Psoas muscle (tissue), 7 donors: ENCODE measurements at regions not wholly inside any gene's neighbourhood (a gene's known extent, or its start where the extent isn't known, plus 50 kb on each side); places are given as distances from the start of the nearest gene placed in this dataset.

Experiments
- ATAC-seq, 4 donors: fragments of 200-7000 bp; cut with Tn5 transposase; one replicate each; pipeline ENCODE4 v1.9.1; 2020; ENCODE audit warnings: moderate library complexity in 3 of 4, mild to moderate bottlenecking in 2 of 4
- DNase-seq, 2 donors: peaks; one replicate each; pipeline ENCODE4 v3.0.0-alpha.2; 2020
- H3K27ac ChIP-seq: fragments of 200-600 bp; one replicate; pipeline ENCODE4 v1.8.0; 2022
- H3K27me3 ChIP-seq, 3 donors: fragments of 200-600 bp in 1 of 3; one replicate each; pipeline versions ENCODE4 v1.6.1 to v1.8.0; 2013 to 2022; ENCODE audit warnings: low read length in 2 of 3, mild to moderate bottlenecking in 2 of 3, moderate library complexity in 1 of 3; ENCODE audit not compliant: insufficient read depth in 3 of 3
- H3K36me3 ChIP-seq, 2 donors: fragments of 200-600 bp in 1 of 2; one replicate each; pipeline versions ENCODE4 v1.6.1 to v1.8.0; 2013 to 2022; ENCODE audit warnings: low read depth in 1 of 2, mild to moderate bottlenecking in 1 of 2, moderate library complexity in 1 of 2; ENCODE audit not compliant: insufficient read depth in 1 of 2
- H3K4me1 ChIP-seq: fragments of 200-600 bp; one replicate; pipeline ENCODE4 v1.8.0; 2022
- H3K4me3 ChIP-seq: fragments of 200-600 bp; one replicate; pipeline ENCODE4 v1.8.0; 2022; ENCODE audit warnings: mild to moderate bottlenecking
- H3K9me3 ChIP-seq: fragments of 200-600 bp; one replicate; pipeline ENCODE4 v1.8.0; 2022
- CTCF ChIP-seq: fragments of 200-600 bp; IDR thresholded peaks from one replicate; pipeline ENCODE4 v1.8.0; 2022; ENCODE audit warnings: antibody characterized with exemption
- WGBS, 3 donors: extraction: QIAGEN DNeasy Blood & Tissue Kit; methylation state at CpG; one replicate each; pipeline versions ENCODE4 v1.1.6 to v1.1.7; 2013; 5-methylcytosine and 5-hydroxymethylcytosine counted together
- intact Hi-C, 2 donors: fragments of 100-400 bp; cut with DNase I; formaldehyde crosslinking; loops; one replicate each; pipeline versions ENCODE4 v1.11.0 to v1.14.2; 2022
- donor health status: healthy with polysubstance abuse.
- donor health status: DM: no; HTN: no; CAD: no; lungs with moderate emphysema.
- donor health status: Bipolar disorder and iron deficiency.
- donor health status: healthy.
- donor health status: DM: yes; HTN: yes; CAD: no.
- donor health status: DM: no; HTN: no; CAD: no.
- donor health status: DM: yes; HTN: yes; CAD: no.

- ATAC-seq = no peak
- no peak for TF ChIP-seq CTCF
- Histone ChIP-seq H3K27ac (no peak overlapping the region), H3K4me1 (peaks cover 5% of the 10 kb centered on the region), H3K9me3 (no peaks in the 10 kb centered on the region), H3K4me3 (no peak overlapping the region), H3K27me3 (no peaks in the 10 kb centered on the region), H3K36me3 (no peaks in the 10 kb centered on the region)
- intact Hi-C loops = loop anchor here in 1 of 2 donors (10.0 kb wide), 1 partner anchor 193 kb away; no protein-coding TSS in a partner anchor
- no peak for DNase-seq
- 51 to 67% (median 60%) methylated on average over 1 of the region's 1 CpG for WGBS, 3 donors
Observed at GRCh38 chr5:58262226-58262625, 197.7 kb downstream of the PLK2 start.

GRCh38 chr5:58261605-58262004 is 198.3 kb downstream of the PLK2 start:
- ATAC-seq (no peak), DNase-seq (no peak)
- peaks cover 5% of the 10 kb centered on the region for H3K4me1 ChIP-seq
- intact Hi-C loops = loop anchor here in 1 of 2 donors (10.0 kb wide), 1 partner anchor 193 kb away; no protein-coding TSS in a partner anchor
- no peak overlapping the region for H3K4me3 ChIP-seq
- no peak overlapping the region for H3K27ac ChIP-seq
- no peak for TF ChIP-seq CTCF
- WGBS, 3 donors = 23 to 32% (median 29%) methylated on average over 4 of the region's 4 CpGs
- no peaks in the 10 kb centered on the region for H3K9me3 ChIP-seq
- no peaks in the 10 kb centered on the region for H3K36me3 ChIP-seq
- H3K27me3 ChIP-seq = no peaks in the 10 kb centered on the region

GRCh38 chr5:58260243-58260642 is 199.6 kb downstream of the PLK2 start:
- Histone ChIP-seq H3K4me3 (no peak overlapping the region), H3K9me3 (no peaks in the 10 kb centered on the region), H3K36me3 (no peaks in the 10 kb centered on the region), H3K27ac (peak overlapping the region; percentile 5), H3K27me3 (no peaks in the 10 kb centered on the region), H3K4me1 (peaks cover 5% of the 10 kb centered on the region)
- no peak for ATAC-seq
- no peak for DNase-seq
- WGBS, 3 donors = 94 to 98% (median 96%) methylated on average over 2 of the region's 2 CpGs
- TF ChIP-seq CTCF = no peak
- intact Hi-C loops = loop anchor here in 1 of 2 donors (10.0 kb wide), 1 partner anchor 195 kb away; no protein-coding TSS in a partner anchor

GRCh38 chr5:58259685-58260152 is 200.2 kb downstream of the PLK2 start:
- Histone ChIP-seq H3K27me3 (no peaks in the 10 kb centered on the region), H3K36me3 (no peaks in the 10 kb centered on the region), H3K9me3 (no peaks in the 10 kb centered on the region), H3K27ac (peak overlapping the region; percentile 5), H3K4me3 (no peak overlapping the region), H3K4me1 (peaks cover 5% of the 10 kb centered on the region)
- intact Hi-C loops = loop anchor here (10.0 kb wide), 1 partner anchor 195 kb away; no protein-coding TSS in a partner anchor
- WGBS, 3 donors = 12 to 31% (median 27%) methylated on average over 6 of the region's 6 CpGs
- DNase-seq (no peak), ATAC-seq (peak in 2 of 4 donors; percentile 59 to 73)
- TF ChIP-seq CTCF = no peak
